ENCODE measurements at regions not wholly inside any gene's neighbourhood (a gene's known extent, or its start where the extent isn't known, plus 50 kb on each side); places are given as distances from the start of the nearest gene placed in this dataset.

DNA sequence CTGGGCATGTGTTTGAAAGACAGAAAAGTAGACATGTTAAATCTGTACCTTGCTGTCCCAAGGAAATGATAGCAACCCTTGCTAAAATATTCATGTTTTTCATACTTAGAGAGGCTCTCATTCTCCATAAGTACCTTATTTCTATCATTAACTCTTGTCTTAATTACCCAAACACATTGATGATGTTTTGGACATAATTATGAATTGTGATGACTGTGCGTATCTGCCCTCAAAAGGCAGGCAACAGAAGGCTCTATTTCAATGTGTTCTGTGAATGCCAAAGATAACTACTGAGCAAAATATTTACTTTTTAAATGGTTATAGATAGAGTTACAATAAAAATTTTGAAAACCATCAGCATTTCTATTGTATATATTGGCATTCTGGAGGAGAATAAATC lies 1263.8 kb downstream of the ZPLD1 start:
- Histone ChIP-seq H3K9me3 (ENCODE audit: insufficient read depth, low read length) (no peaks in the 10 kb centered on the region), H3K27me3 (ENCODE audit: insufficient read depth, insufficient read length) (no peaks in the 10 kb centered on the region), H3K9ac (ENCODE audit: insufficient read length, low read depth) (no peak overlapping the region), H3K4me3 (ENCODE audit: insufficient read length, low read depth) (no peak overlapping the region), H3K36me3 (ENCODE audit: insufficient read depth, insufficient read length, low read length) (no peaks in the 10 kb centered on the region), H3K4me1 (ENCODE audit: insufficient read depth, insufficient read length) (no peaks in the 10 kb centered on the region)
- no peak for DNase-seq (ENCODE audit: low read depth, low spot score)
- TF ChIP-seq SUZ12 (IDR thresholded peaks at IDR 0.05; ENCODE audit: extremely low read depth, insufficient read depth, insufficient read length): no peak
- TF ChIP-seq ZNF274 (IDR thresholded peaks at IDR 0.05; ENCODE audit: low read depth, low read length): no peak
- TF ChIP-seq YY1 (IDR thresholded peaks at IDR 0.05; ENCODE audit: insufficient read depth, insufficient read length): no peak

GRCh38 chr3:103699228-103699627 lies 1264.4 kb downstream of the ZPLD1 start:
- DNase-seq (ENCODE audit: low read depth, low spot score): no peak
- H3K9me3 ChIP-seq (ENCODE audit: insufficient read depth, low read length): no peaks in the 10 kb centered on the region
- no peaks in the 10 kb centered on the region for H3K4me1 ChIP-seq (ENCODE audit: insufficient read depth, insufficient read length)
- H3K4me3 ChIP-seq (ENCODE audit: insufficient read length, low read depth): no peak overlapping the region
- no peaks in the 10 kb centered on the region for H3K27me3 ChIP-seq (ENCODE audit: insufficient read depth, insufficient read length)
- TF ChIP-seq SUZ12 (IDR thresholded peaks at IDR 0.05; ENCODE audit: extremely low read depth, insufficient read depth, insufficient read length) (no peak), ZNF274 (IDR thresholded peaks at IDR 0.05; ENCODE audit: low read depth, low read length) (no peak), YY1 (IDR thresholded peaks at IDR 0.05; ENCODE audit: insufficient read depth, insufficient read length) (no peak)
- H3K9ac ChIP-seq (ENCODE audit: insufficient read length, low read depth): no peak overlapping the region
- no peaks in the 10 kb centered on the region for H3K36me3 ChIP-seq (ENCODE audit: insufficient read depth, insufficient read length, low read length)

- Histone ChIP-seq H3K9me3 (ENCODE audit: insufficient read depth, low read length) (no peaks in the 10 kb centered on the region), H3K9ac (ENCODE audit: insufficient read length, low read depth) (no peak overlapping the region), H3K27me3 (ENCODE audit: insufficient read depth, insufficient read length) (no peaks in the 10 kb centered on the region), H3K4me1 (ENCODE audit: insufficient read depth, insufficient read length) (no peaks in the 10 kb centered on the region), H3K36me3 (ENCODE audit: insufficient read depth, insufficient read length, low read length) (no peaks in the 10 kb centered on the region), H3K4me3 (ENCODE audit: insufficient read length, low read depth) (no peak overlapping the region)
- TF ChIP-seq YY1 (IDR thresholded peaks at IDR 0.05; ENCODE audit: insufficient read depth, insufficient read length) (no peak), SUZ12 (IDR thresholded peaks at IDR 0.05; ENCODE audit: extremely low read depth, insufficient read depth, insufficient read length) (no peak), ZNF274 (IDR thresholded peaks at IDR 0.05; ENCODE audit: low read depth, low read length) (no peak)
- DNase-seq (ENCODE audit: low read depth, low spot score): no peak
Measured at GRCh38 chr3:103705641-103706040, 1270.8 kb downstream of the ZPLD1 start.

- TF ChIP-seq ZNF274 (IDR thresholded peaks at IDR 0.05; ENCODE audit: low read depth, low read length) (no peak), SUZ12 (IDR thresholded peaks at IDR 0.05; ENCODE audit: extremely low read depth, insufficient read depth, insufficient read length) (no peak), YY1 (IDR thresholded peaks at IDR 0.05; ENCODE audit: insufficient read depth, insufficient read length) (no peak)
Measured at GRCh38 chr3:103706671-103707070, 1271.9 kb downstream of the ZPLD1 start.

DNA sequence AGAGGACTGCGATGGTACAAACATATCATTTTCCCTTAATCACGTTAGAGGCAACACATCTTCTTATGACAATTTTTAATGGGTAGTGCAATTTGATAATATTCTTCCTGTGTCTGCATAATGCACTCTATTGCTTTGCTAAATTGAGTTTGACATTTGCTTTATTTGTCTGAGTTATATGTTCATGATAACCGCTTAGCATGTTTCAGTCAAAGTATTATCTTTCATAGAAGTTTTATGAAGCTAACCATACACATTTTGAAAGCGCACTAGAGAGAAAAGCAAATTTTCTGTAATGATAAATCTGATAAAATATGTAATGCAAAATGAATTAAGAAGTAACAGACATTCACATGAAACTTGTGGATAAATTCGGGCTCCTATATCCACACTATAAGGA lies 1276.9 kb downstream of the ZPLD1 start:
- Histone ChIP-seq H3K36me3 (ENCODE audit: insufficient read depth, insufficient read length, low read length) (no peaks in the 10 kb centered on the region), H3K27me3 (ENCODE audit: insufficient read depth, insufficient read length) (no peaks in the 10 kb centered on the region), H3K9ac (ENCODE audit: insufficient read length, low read depth) (no peak overlapping the region), H3K4me3 (ENCODE audit: insufficient read length, low read depth) (no peak overlapping the region), H3K4me1 (ENCODE audit: insufficient read depth, insufficient read length) (no peaks in the 10 kb centered on the region), H3K9me3 (ENCODE audit: insufficient read depth, low read length) (no peaks in the 10 kb centered on the region)
- TF ChIP-seq SUZ12 (IDR thresholded peaks at IDR 0.05; ENCODE audit: extremely low read depth, insufficient read depth, insufficient read length): no peak
- TF ChIP-seq YY1 (IDR thresholded peaks at IDR 0.05; ENCODE audit: insufficient read depth, insufficient read length): no peak
- no peak for TF ChIP-seq ZNF274 (IDR thresholded peaks at IDR 0.05; ENCODE audit: low read depth, low read length)
- DNase-seq (ENCODE audit: low read depth, low spot score): no peak

More at GRCh38 chr3:103706671-103707070, 1271.9 kb downstream of the ZPLD1 start:
- no peak for DNase-seq (ENCODE audit: low read depth, low spot score)
- H3K9ac ChIP-seq (ENCODE audit: insufficient read length, low read depth): no peak overlapping the region
- H3K27me3 ChIP-seq (ENCODE audit: insufficient read depth, insufficient read length): no peaks in the 10 kb centered on the region
- no peaks in the 10 kb centered on the region for H3K36me3 ChIP-seq (ENCODE audit: insufficient read depth, insufficient read length, low read length)
- no peak overlapping the region for H3K4me3 ChIP-seq (ENCODE audit: insufficient read length, low read depth)
- H3K4me1 ChIP-seq (ENCODE audit: insufficient read depth, insufficient read length): no peaks in the 10 kb centered on the region
- no peaks in the 10 kb centered on the region for H3K9me3 ChIP-seq (ENCODE audit: insufficient read depth, low read length)

DNA sequence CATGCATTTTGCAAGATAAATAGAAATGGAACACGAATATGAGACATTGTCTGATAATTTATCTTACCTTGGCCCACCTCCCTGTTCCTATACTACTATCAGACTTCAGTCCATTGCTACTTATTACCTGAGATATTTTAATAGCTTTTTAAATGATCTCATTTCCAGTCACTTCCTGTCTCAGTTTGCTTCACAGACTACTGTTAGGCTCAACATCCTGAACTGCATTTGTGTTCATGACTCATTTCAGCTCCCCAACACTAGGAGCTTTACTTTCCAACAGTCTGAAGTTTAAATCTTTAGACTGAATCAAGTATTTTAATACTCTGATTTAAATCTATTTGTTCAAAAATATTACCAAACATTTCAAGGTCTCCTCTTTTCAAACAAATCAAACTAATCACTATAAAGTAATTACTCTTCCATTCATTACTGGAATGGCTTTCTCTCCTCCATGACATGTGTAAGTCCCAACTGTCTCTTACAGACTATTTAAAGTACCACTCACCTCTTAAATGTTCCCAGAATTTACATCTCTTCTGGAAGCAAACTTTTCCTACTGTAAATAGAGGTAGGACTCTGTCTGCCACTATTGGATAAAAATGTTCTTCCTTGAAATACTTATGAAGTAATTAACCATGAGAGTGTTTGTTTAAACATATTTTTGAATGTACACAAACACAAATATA lies 1277.6 kb downstream of the ZPLD1 start:
- H3K36me3 ChIP-seq (ENCODE audit: insufficient read depth, insufficient read length, low read length): no peaks in the 10 kb centered on the region
- no peak for DNase-seq (ENCODE audit: low read depth, low spot score)
- no peaks in the 10 kb centered on the region for H3K4me1 ChIP-seq (ENCODE audit: insufficient read depth, insufficient read length)
- no peaks in the 10 kb centered on the region for H3K27me3 ChIP-seq (ENCODE audit: insufficient read depth, insufficient read length)
- no peaks in the 10 kb centered on the region for H3K9me3 ChIP-seq (ENCODE audit: insufficient read depth, low read length)
- H3K4me3 ChIP-seq (ENCODE audit: insufficient read length, low read depth): no peak overlapping the region
- no peak overlapping the region for H3K9ac ChIP-seq (ENCODE audit: insufficient read length, low read depth)
- TF ChIP-seq YY1 (IDR thresholded peaks at IDR 0.05; ENCODE audit: insufficient read depth, insufficient read length): no peak
- TF ChIP-seq ZNF274 (IDR thresholded peaks at IDR 0.05; ENCODE audit: low read depth, low read length): no peak
- no peak for TF ChIP-seq SUZ12 (IDR thresholded peaks at IDR 0.05; ENCODE audit: extremely low read depth, insufficient read depth, insufficient read length)

- no peaks in the 10 kb centered on the region for H3K36me3 ChIP-seq (ENCODE audit: insufficient read depth, insufficient read length, low read length)
- no peaks in the 10 kb centered on the region for H3K27me3 ChIP-seq (ENCODE audit: insufficient read depth, insufficient read length)
- no peak overlapping the region for H3K9ac ChIP-seq (ENCODE audit: insufficient read length, low read depth)
- TF ChIP-seq YY1 (IDR thresholded peaks at IDR 0.05; ENCODE audit: insufficient read depth, insufficient read length): no peak
- no peak for TF ChIP-seq ZNF274 (IDR thresholded peaks at IDR 0.05; ENCODE audit: low read depth, low read length)
- H3K4me3 ChIP-seq (ENCODE audit: insufficient read length, low read depth): no peak overlapping the region
- no peak for DNase-seq (ENCODE audit: low read depth, low spot score)
- no peaks in the 10 kb centered on the region; the same call in 1 of the 2 replicates for H3K9me3 ChIP-seq (ENCODE audit: insufficient read depth, low read length)
- no peaks in the 10 kb centered on the region for H3K4me1 ChIP-seq (ENCODE audit: insufficient read depth, insufficient read length)
Measured at GRCh38 chr3:103729547-103729946, 1294.7 kb downstream of the ZPLD1 start.
